GM19468 (cell line): ENCODE measurements at regions not wholly inside any gene's neighbourhood (a gene's known extent, or its start where the extent isn't known, plus 50 kb on each side); places are given as distances from the start of the nearest gene placed in this dataset.
"Not testable (repeated sequence)": the region's sequence is repeated elsewhere in the genome, so short reads cannot be mapped to it uniquely, and the experiment has no call there.

Experiments used
- ATAC-seq: cut with Tn5 transposase; IDR thresholded peaks from one replicate; pipeline ENCODE4 v1.9.1; 2021; ENCODE audit warnings: mild to moderate bottlenecking, moderate library complexity, moderate number of reproducible peaks; ENCODE audit not compliant: unreplicated experiment; ENCODE audit errors: extremely low read depth

- ATAC-seq, result not testable (repeated sequence)
Measured at GRCh38 chr1:121048769-121049443, 135.2 kb downstream of the FAM72B start.

- not testable (repeated sequence) for ATAC-seq
Measured at GRCh38 chr1:121050097-121050496, 134.0 kb downstream of the FAM72B start.

GRCh38 chr1:121051161-121051790 is 132.9 kb downstream of the FAM72B start:
- not testable (repeated sequence) for ATAC-seq

GRCh38 chr1:121052081-121052660 is 132.0 kb downstream of the FAM72B start:
- ATAC-seq, result not testable (repeated sequence)

GRCh38 chr1:121054928-121055327 is 129.2 kb downstream of the FAM72B start:
- ATAC-seq, result not testable (repeated sequence)

- ATAC-seq, result not testable (repeated sequence)
Measured at GRCh38 chr1:121066925-121067324, 117.2 kb downstream of the FAM72B start.

- ATAC-seq, result not testable (repeated sequence)
Measured at GRCh38 chr1:121068738-121069499, 115.2 kb downstream of the FAM72B start.

- not testable (repeated sequence) for ATAC-seq
Measured at GRCh38 chr1:121073852-121074251, 110.3 kb downstream of the FAM72B start.

- not testable (repeated sequence) for ATAC-seq
Measured at GRCh38 chr1:121075254-121075805, 108.8 kb downstream of the FAM72B start.

GRCh38 chr1:121076674-121077073 is 107.5 kb downstream of the FAM72B start:
- not testable (repeated sequence) for ATAC-seq

- ATAC-seq, result not testable (repeated sequence)
Measured at GRCh38 chr1:121079655-121080054, 104.5 kb downstream of the FAM72B start.

- not testable (repeated sequence) for ATAC-seq
Measured at GRCh38 chr1:121080197-121080903, 103.8 kb downstream of the FAM72B start.

- not testable (repeated sequence) for ATAC-seq
Measured at GRCh38 chr1:121080904-121081264, 103.3 kb downstream of the FAM72B start.

GRCh38 chr1:121081625-121082199 is 102.4 kb downstream of the FAM72B start:
- ATAC-seq, result not testable (repeated sequence)

- not testable (repeated sequence) for ATAC-seq
Measured at GRCh38 chr1:121082995-121083394, 101.1 kb downstream of the FAM72B start.

- ATAC-seq, result not testable (repeated sequence)
Measured at GRCh38 chr1:121086249-121086648, 97.9 kb downstream of the FAM72B start.

- ATAC-seq, result not testable (repeated sequence)
Measured at GRCh38 chr1:121087221-121087620, 96.9 kb downstream of the FAM72B start.

GRCh38 chr1:121088568-121088967 is 95.6 kb downstream of the FAM72B start:
- ATAC-seq, result not testable (repeated sequence)

GRCh38 chr1:121092329-121092968 is 91.7 kb downstream of the FAM72B start:
- ATAC-seq, result not testable (repeated sequence)
